HEK293T (cell line): ENCODE measurements at regions not wholly inside any gene's neighbourhood (a gene's known extent, or its start where the extent isn't known, plus 50 kb on each side); places are given as distances from the start of the nearest gene placed in this dataset.

ENCODE experiments used
- BHLHE40 ChIP-seq: fragments of 450-650 bp; IDR thresholded peaks from 2 replicates; pipeline ENCODE4 v1.6.1; 2016; ENCODE audit warnings: mild to moderate bottlenecking, moderate library complexity, borderline replicate concordance
- CTBP1 ChIP-seq: fragments of 450-650 bp; IDR thresholded peaks from 2 replicates; pipeline ENCODE4 v1.6.1; 2016; ENCODE audit warnings: borderline replicate concordance
- FOXK2 ChIP-seq: fragments of 450-650 bp; IDR thresholded peaks from 2 replicates; pipeline ENCODE4 v1.6.1; 2016; ENCODE audit warnings: mild to moderate bottlenecking
- PKNOX1 ChIP-seq: fragments of 450-650 bp; IDR thresholded peaks from 2 replicates; pipeline ENCODE4 v1.6.1; 2016
- SUZ12 ChIP-seq: fragments of 450-650 bp; IDR thresholded peaks from 2 replicates; pipeline ENCODE4 v1.6.1; 2016; ENCODE audit warnings: mild to moderate bottlenecking
- TARDBP ChIP-seq: fragments of 450-650 bp; IDR thresholded peaks from 2 replicates; pipeline ENCODE4 v1.6.1; 2016

- TF ChIP-seq SUZ12 (no peak), TARDBP (no peak), CTBP1 (no peak), FOXK2 (no peak), PKNOX1 (no peak), BHLHE40 (no peak)
Observed at GRCh38 chr12:118746176-118746575, 235.2 kb upstream of the SRRM4 start.
